HCT116 (cell line): ENCODE measurements at regions not wholly inside any gene's neighbourhood (a gene's known extent, or its start where the extent isn't known, plus 50 kb on each side); places are given as distances from the start of the nearest gene placed in this dataset.

Source experiments
- ATAC-seq: fragments of 200-7000 bp; cut with Tn5 transposase; 2 replicates; pipeline ENCODE4 v1.9.1; 2020; ENCODE audit warnings: mild to moderate bottlenecking, moderate library complexity
- BruUV-seq: library from RNA; stranded (reverse); fragments of 400-500 nt; replicated peaks from 2 replicates; lab custom pipeline; 2021; lab: Mats Ljungman, UMichigan
- CTCF ChIA-PET: fragments of 300-600 bp; sonication (Branson Sonifier 250); formaldehyde crosslinking; loops from one replicate; lab custom pipeline; 2021; ENCODE audit warnings: antibody characterized with exemption; lab: Charles Lee
- POLR2A ChIA-PET: fragments of 300-600, 350-600 bp; sonication (Branson Sonifier 250); formaldehyde crosslinking; loops from one replicate; lab custom pipeline; 2021; ENCODE audit warnings: antibody characterized with exemption; lab: Charles Lee
- RAD21 ChIA-PET, 2 experiments: fragments of 300-600 bp; sonication (Branson Sonifier 250); formaldehyde crosslinking; loops; one replicate each; lab custom pipeline; 2023; ENCODE audit warnings: low total read pairs in 2 of 2; ENCODE audit not compliant: uncharacterized antibody in 2 of 2, unreplicated experiment in 2 of 2, low non-redundant PET in 1 of 2; lab: Charles Lee
- DNase-seq: peaks from one replicate; pipeline ENCODE4 v3.0.0-alpha.2; 2010; ENCODE audit warnings: low read depth, low spot score
- H2AFZ ChIP-seq: fragments of 200-600 bp; shearing (Covaris generic), sonication (generic); 2 replicates; pipeline ENCODE4 v1.6.1; 2017; ENCODE audit warnings: low read depth, mixed run types, mixed read lengths, antibody characterized with exemption, low read length; ENCODE audit not compliant: poor library complexity, severe bottlenecking
- H3K27ac ChIP-seq: 2 replicates; pipeline ENCODE4 v1.5.1; 2012; ENCODE audit warnings: low read depth, low read length
- H3K27me3 ChIP-seq: fragments of 200-600 bp; sonication (generic); 2 replicates; pipeline ENCODE4 v1.6.1; 2016; ENCODE audit warnings: mixed run types, low read length, mixed read lengths; ENCODE audit not compliant: insufficient read depth
- H3K36me3 ChIP-seq, 2 experiments: fragments of 200-500 bp in 1 of 2; fragments of 200-600 bp in 1 of 2; sonication (Bioruptor generic) in 1 of 2; sonication (generic) in 1 of 2; 2 replicates each; pipeline versions ENCODE4 v1.5.1 to v1.6.1; 2014 to 2016; ENCODE audit warnings: low read length in 2 of 2, inconsistent platforms in 1 of 2, mixed read lengths in 1 of 2, mixed run types in 1 of 2; ENCODE audit not compliant: insufficient read depth in 2 of 2, control insufficient read depth in 1 of 2
- H3K4me1 ChIP-seq, 2 experiments: fragments of 200-600 bp in 1 of 2; sonication (generic) in 1 of 2; 2 replicates each; pipeline versions ENCODE4 v1.5.1 to v1.6.1; 2012 to 2017; ENCODE audit warnings: low read length in 2 of 2, inconsistent platforms in 1 of 2, mild to moderate bottlenecking in 1 of 2, mixed read lengths in 1 of 2, mixed run types in 1 of 2, moderate library complexity in 1 of 2; ENCODE audit not compliant: insufficient read depth in 2 of 2, control insufficient read depth in 1 of 2
- H3K4me2 ChIP-seq: fragments of 200-600 bp; sonication (generic); 2 replicates; pipeline ENCODE4 v1.6.1; 2017; ENCODE audit warnings: mixed run types, low read length, mixed read lengths
- H3K4me3 ChIP-seq, 2 experiments: fragments of 200-600 bp in 1 of 2; sonication (generic) in 1 of 2; replicated peaks in 1 of 2; 2 replicates each; pipeline ENCODE4 v1.5.1; 2011 to 2016; ENCODE audit warnings: low read length in 2 of 2, control low read depth in 1 of 2, low read depth in 1 of 2, mild to moderate bottlenecking in 1 of 2, mixed read lengths in 1 of 2, mixed run types in 1 of 2
- H3K79me2 ChIP-seq: fragments of 200-600 bp; sonication (generic); 2 replicates; pipeline ENCODE4 v1.6.1; 2017; ENCODE audit warnings: mild to moderate bottlenecking, mixed run types, low read length, moderate library complexity, mixed read lengths; ENCODE audit not compliant: insufficient read depth
- H3K9ac ChIP-seq: fragments of 200-600 bp; sonication (generic); 2 replicates; pipeline ENCODE4 v1.6.1; 2016; ENCODE audit warnings: low read length, mixed read lengths
- H3K9me2 ChIP-seq: fragments of 200-600 bp; sonication (generic), shearing (Covaris generic); 2 replicates; pipeline ENCODE4 v1.6.1; 2017; ENCODE audit warnings: mixed run types, mild to moderate bottlenecking, moderate library complexity; ENCODE audit not compliant: insufficient read depth
- H3K9me3 ChIP-seq, 2 experiments: fragments of 200-500 bp in 1 of 2; fragments of 200-600 bp in 1 of 2; sonication (Bioruptor generic) in 1 of 2; sonication (generic) in 1 of 2; 2 replicates each; pipeline ENCODE4 v1.6.1; 2014 to 2017; ENCODE audit warnings: low read length in 2 of 2, mixed read lengths in 2 of 2, inconsistent platforms in 1 of 2, low read depth in 1 of 2, mild to moderate bottlenecking in 1 of 2, mixed run types in 1 of 2, moderate library complexity in 1 of 2; ENCODE audit not compliant: control insufficient read depth in 1 of 2, insufficient read depth in 1 of 2
- H4K20me1 ChIP-seq: fragments of 200-600 bp; sonication (generic), shearing (Covaris generic); 2 replicates; pipeline ENCODE4 v1.6.1; 2017; ENCODE audit warnings: mixed run types, mild to moderate bottlenecking, moderate library complexity; ENCODE audit not compliant: insufficient read depth
- CBX3 ChIP-seq: IDR thresholded peaks from 2 replicates; pipeline ENCODE4 v1.6.1; 2012; ENCODE audit warnings: low read depth
- CEBPB ChIP-seq: IDR thresholded peaks from 2 replicates; pipeline ENCODE4 v1.6.1; 2012; ENCODE audit warnings: low read depth
- ELF1 ChIP-seq: IDR thresholded peaks from 2 replicates; pipeline ENCODE4 v1.6.1; 2012; ENCODE audit warnings: low read depth, borderline replicate concordance
- EZH2 ChIP-seq: fragments of 200-600 bp; sonication (generic); IDR thresholded peaks from 2 replicates; pipeline ENCODE4 v1.6.1; 2017; ENCODE audit warnings: antibody characterized with exemption, mixed run types
- EZH2phosphoT487 ChIP-seq: fragments of 200-600 bp; IDR thresholded peaks from 2 replicates; pipeline ENCODE4 v1.6.1; 2018; ENCODE audit warnings: antibody characterized with exemption, borderline replicate concordance
- FOSL1 ChIP-seq: IDR thresholded peaks from 2 replicates; pipeline ENCODE4 v1.6.1; 2012; ENCODE audit warnings: low read depth
- JUND ChIP-seq: IDR thresholded peaks from 2 replicates; pipeline ENCODE4 v1.6.1; 2012
- POLR2A ChIP-seq: IDR thresholded peaks from 2 replicates; pipeline ENCODE4 v1.7.0; 2011; ENCODE audit warnings: borderline replicate concordance; ENCODE audit not compliant: insufficient read depth, insufficient read length; ENCODE audit errors: extremely low read depth
- POLR2AphosphoS5 ChIP-seq: IDR thresholded peaks from 2 replicates; pipeline ENCODE4 v1.6.1; 2011; ENCODE audit warnings: mild to moderate bottlenecking, low read depth, low read length, moderate library complexity
- RAD21 ChIP-seq: IDR thresholded peaks from 2 replicates; pipeline ENCODE4 v1.6.1; 2012; ENCODE audit warnings: low read depth, mild to moderate bottlenecking
- SIN3A ChIP-seq: IDR thresholded peaks from 2 replicates; pipeline ENCODE4 v1.6.1; 2012; ENCODE audit warnings: low read depth
- SP1 ChIP-seq: IDR thresholded peaks from 2 replicates; pipeline ENCODE4 v1.6.1; 2012; ENCODE audit warnings: low read depth
- SRF ChIP-seq: IDR thresholded peaks from 2 replicates; pipeline ENCODE4 v1.6.1; 2012; ENCODE audit warnings: low read depth
- TCF7L2 ChIP-seq: IDR thresholded peaks from 2 replicates; pipeline ENCODE4 v1.7.0; 2011; ENCODE audit warnings: borderline replicate concordance, inconsistent platforms; ENCODE audit not compliant: insufficient read depth, insufficient read length; ENCODE audit errors: extremely low read depth
- ZFX ChIP-seq: fragments of 450-650 bp; IDR thresholded peaks from 2 replicates; pipeline ENCODE4 v1.6.1; 2017
- intact Hi-C: fragments of 100-400 bp; cut with micrococcal nuclease; formaldehyde crosslinking; loops from 2 replicates; pipeline ENCODE4 v1.10.0; 2022
- TF ChIP-seq, protein P1 (sequence below): IDR thresholded peaks from 2 replicates; pipeline ENCODE4 v1.6.1; 2011; ENCODE audit warnings: mild to moderate bottlenecking, low read length, moderate library complexity; ENCODE audit not compliant: insufficient replicate concordance; ENCODE audit errors: extremely low read depth
- TF ChIP-seq, protein P2 (sequence below), 3 experiments: fragments of 200-600 bp in 1 of 3; sonication (generic) in 1 of 3; IDR thresholded peaks in 2 of 3; conservative IDR thresholded peaks in 1 of 3; 2 replicates each; pipeline ENCODE4 v1.5.1; 2012 to 2017; ENCODE audit warnings: low read depth in 2 of 3, low read length in 2 of 3, antibody characterized with exemption in 1 of 3, borderline replicate concordance in 1 of 3, control low read depth in 1 of 3, mild to moderate bottlenecking in 1 of 3, mixed read lengths in 1 of 3, mixed run types in 1 of 3, moderate library complexity in 1 of 3; ENCODE audit not compliant: insufficient read depth in 1 of 3
- TF ChIP-seq, protein P3 (sequence below): IDR thresholded peaks from 2 replicates; pipeline ENCODE4 v1.6.1; 2012
- TF ChIP-seq, protein P4 (sequence below): IDR thresholded peaks from 2 replicates; pipeline ENCODE4 v1.6.1; 2012; ENCODE audit warnings: low read depth
- TF ChIP-seq, protein P5 (sequence below): IDR thresholded peaks from 2 replicates; pipeline ENCODE4 v1.6.1; 2012

DNA sequence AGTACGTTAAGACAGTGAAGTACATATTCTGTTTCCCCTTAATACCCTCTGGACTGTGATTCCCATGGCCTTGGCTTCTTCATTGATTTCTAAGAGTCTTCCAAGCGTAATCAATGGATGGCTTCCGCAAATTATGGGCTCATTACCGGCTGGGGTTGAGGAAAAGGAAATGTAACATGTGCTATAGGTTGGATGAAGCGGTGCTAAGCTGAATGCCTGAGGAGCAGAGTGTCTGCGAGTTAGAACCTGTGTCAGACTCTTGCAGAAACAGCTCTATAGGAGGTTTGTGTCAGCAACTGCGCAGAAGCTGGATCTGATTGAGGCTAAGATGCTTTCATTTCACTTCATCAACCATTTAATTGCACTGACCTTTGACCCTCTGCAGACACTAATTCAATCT lies 114.3 kb upstream of the CDH18 start (continued):
- TF ChIP-seq SIN3A, result no peak
- TF ChIP-seq, protein P1, sequence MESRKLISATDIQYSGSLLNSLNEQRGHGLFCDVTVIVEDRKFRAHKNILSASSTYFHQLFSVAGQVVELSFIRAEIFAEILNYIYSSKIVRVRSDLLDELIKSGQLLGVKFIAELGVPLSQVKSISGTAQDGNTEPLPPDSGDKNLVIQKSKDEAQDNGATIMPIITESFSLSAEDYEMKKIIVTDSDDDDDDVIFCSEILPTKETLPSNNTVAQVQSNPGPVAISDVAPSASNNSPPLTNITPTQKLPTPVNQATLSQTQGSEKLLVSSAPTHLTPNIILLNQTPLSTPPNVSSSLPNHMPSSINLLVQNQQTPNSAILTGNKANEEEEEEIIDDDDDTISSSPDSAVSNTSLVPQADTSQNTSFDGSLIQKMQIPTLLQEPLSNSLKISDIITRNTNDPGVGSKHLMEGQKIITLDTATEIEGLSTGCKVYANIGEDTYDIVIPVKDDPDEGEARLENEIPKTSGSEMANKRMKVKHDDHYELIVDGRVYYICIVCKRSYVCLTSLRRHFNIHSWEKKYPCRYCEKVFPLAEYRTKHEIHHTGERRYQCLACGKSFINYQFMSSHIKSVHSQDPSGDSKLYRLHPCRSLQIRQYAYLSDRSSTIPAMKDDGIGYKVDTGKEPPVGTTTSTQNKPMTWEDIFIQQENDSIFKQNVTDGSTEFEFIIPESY, result no peak
- TF ChIP-seq EZH2phosphoT487, result no peak
- TF ChIP-seq SP1, result no peak
- TF ChIP-seq SRF, result no peak
- no peak for TF ChIP-seq RAD21
- no peak for TF ChIP-seq CEBPB

DNA sequence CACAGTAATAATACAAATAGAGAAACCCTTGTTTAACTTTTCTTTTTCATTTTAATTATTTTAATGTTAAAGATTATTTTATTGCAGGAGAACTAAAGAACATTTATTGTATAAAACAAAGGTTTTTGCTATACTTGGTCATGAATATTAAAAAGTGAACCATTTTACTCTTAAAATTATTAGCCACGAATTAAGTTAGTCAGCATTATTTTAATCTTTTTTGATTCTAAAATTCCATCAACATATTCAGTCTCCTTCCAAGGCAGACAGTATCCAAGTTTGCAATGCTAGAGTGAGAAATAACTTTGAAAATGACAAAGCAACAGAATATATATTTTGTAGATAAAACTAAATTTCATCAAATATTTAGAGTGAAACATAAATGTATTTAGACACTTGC lies 110.7 kb upstream of the CDH18 start:
- ATAC-seq (no peak), DNase-seq (no peak)
- Histone ChIP-seq H3K27me3 (no peaks in the 10 kb centered on the region), H3K4me3 (no peak overlapping the region), H3K36me3 (no peaks in the 10 kb centered on the region), H3K27ac (no peak overlapping the region), H2AFZ (no peak overlapping the region), H3K4me2 (no peak overlapping the region), H3K79me2 (no peaks in the 10 kb centered on the region), H3K9ac (no peak overlapping the region), H4K20me1 (no peaks in the 10 kb centered on the region), H3K4me1 (no peaks in the 10 kb centered on the region), H3K9me3 (peaks cover 19 to 23% of the 10 kb centered on the region in 2 experiments; a peak in 3 of 4 replicates), H3K9me2 (no peaks in the 10 kb centered on the region)
- ChIA-PET POLR2A (no interaction called here), RAD21 (no interaction called here), CTCF (no interaction called here)
- TF ChIP-seq, protein P2, sequence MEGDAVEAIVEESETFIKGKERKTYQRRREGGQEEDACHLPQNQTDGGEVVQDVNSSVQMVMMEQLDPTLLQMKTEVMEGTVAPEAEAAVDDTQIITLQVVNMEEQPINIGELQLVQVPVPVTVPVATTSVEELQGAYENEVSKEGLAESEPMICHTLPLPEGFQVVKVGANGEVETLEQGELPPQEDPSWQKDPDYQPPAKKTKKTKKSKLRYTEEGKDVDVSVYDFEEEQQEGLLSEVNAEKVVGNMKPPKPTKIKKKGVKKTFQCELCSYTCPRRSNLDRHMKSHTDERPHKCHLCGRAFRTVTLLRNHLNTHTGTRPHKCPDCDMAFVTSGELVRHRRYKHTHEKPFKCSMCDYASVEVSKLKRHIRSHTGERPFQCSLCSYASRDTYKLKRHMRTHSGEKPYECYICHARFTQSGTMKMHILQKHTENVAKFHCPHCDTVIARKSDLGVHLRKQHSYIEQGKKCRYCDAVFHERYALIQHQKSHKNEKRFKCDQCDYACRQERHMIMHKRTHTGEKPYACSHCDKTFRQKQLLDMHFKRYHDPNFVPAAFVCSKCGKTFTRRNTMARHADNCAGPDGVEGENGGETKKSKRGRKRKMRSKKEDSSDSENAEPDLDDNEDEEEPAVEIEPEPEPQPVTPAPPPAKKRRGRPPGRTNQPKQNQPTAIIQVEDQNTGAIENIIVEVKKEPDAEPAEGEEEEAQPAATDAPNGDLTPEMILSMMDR (IDR thresholded peaks at IDR 0.05 in 2 of 3, conservative IDR thresholded peaks at IDR 0.05 in 1 of 3; ENCODE audit: borderline replicate concordance in 1 of 3, insufficient read depth in 1 of 3, low read depth in 2 of 3, low read length in 2 of 3), result no peak
- no peak for TF ChIP-seq SP1
- TF ChIP-seq EZH2, result no peak
- TF ChIP-seq POLR2A, result no peak
- no peak for TF ChIP-seq CBX3
- TF ChIP-seq FOSL1, result no peak
- no peak for TF ChIP-seq ZFX
- no peak for TF ChIP-seq RAD21
- TF ChIP-seq, protein P3, sequence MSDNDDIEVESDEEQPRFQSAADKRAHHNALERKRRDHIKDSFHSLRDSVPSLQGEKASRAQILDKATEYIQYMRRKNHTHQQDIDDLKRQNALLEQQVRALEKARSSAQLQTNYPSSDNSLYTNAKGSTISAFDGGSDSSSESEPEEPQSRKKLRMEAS, result no peak
- no peak for TF ChIP-seq ELF1
- TF ChIP-seq, protein P4, sequence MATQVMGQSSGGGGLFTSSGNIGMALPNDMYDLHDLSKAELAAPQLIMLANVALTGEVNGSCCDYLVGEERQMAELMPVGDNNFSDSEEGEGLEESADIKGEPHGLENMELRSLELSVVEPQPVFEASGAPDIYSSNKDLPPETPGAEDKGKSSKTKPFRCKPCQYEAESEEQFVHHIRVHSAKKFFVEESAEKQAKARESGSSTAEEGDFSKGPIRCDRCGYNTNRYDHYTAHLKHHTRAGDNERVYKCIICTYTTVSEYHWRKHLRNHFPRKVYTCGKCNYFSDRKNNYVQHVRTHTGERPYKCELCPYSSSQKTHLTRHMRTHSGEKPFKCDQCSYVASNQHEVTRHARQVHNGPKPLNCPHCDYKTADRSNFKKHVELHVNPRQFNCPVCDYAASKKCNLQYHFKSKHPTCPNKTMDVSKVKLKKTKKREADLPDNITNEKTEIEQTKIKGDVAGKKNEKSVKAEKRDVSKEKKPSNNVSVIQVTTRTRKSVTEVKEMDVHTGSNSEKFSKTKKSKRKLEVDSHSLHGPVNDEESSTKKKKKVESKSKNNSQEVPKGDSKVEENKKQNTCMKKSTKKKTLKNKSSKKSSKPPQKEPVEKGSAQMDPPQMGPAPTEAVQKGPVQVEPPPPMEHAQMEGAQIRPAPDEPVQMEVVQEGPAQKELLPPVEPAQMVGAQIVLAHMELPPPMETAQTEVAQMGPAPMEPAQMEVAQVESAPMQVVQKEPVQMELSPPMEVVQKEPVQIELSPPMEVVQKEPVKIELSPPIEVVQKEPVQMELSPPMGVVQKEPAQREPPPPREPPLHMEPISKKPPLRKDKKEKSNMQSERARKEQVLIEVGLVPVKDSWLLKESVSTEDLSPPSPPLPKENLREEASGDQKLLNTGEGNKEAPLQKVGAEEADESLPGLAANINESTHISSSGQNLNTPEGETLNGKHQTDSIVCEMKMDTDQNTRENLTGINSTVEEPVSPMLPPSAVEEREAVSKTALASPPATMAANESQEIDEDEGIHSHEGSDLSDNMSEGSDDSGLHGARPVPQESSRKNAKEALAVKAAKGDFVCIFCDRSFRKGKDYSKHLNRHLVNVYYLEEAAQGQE, result no peak
- no peak for TF ChIP-seq EZH2phosphoT487
- no peak for TF ChIP-seq JUND
- TF ChIP-seq, protein P5, sequence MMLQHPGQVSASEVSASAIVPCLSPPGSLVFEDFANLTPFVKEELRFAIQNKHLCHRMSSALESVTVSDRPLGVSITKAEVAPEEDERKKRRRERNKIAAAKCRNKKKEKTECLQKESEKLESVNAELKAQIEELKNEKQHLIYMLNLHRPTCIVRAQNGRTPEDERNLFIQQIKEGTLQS, result no peak
- no peak for TF ChIP-seq TCF7L2
- TF ChIP-seq CEBPB, result no peak
- TF ChIP-seq POLR2AphosphoS5, result no peak
- no TSS peak for BruUV-seq
- intact Hi-C loops, result no loop called here
